ENCODE measurements at regions not wholly inside any gene's neighbourhood (a gene's known extent, or its start where the extent isn't known, plus 50 kb on each side); places are given as distances from the start of the nearest gene placed in this dataset.

DNA sequence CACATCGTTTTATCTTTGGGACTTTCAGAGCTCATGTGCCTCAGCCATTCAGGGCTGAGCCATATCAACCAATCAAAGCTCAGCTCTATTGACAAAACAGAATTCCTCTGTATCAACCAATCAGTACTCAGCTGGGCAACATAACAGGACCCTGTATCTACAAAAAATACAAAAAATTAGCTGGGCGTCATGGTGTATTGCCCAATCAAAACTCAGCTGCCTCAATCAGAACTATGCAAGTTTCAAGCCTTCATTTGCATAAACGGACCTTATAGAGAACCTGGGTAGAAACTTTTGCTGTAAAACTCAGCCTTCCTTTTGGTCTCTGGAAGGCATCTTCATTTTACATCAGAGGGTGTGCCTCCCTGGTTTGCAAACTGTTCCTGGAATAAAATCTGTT lies 77.1 kb downstream of the ZNF467 start:
- peaks cover 5% of the 10 kb centered on the region; the same call in 1 of the 2 replicates for H3K9me3 ChIP-seq (ENCODE audit: insufficient read depth, low read depth, low read length)

DNA sequence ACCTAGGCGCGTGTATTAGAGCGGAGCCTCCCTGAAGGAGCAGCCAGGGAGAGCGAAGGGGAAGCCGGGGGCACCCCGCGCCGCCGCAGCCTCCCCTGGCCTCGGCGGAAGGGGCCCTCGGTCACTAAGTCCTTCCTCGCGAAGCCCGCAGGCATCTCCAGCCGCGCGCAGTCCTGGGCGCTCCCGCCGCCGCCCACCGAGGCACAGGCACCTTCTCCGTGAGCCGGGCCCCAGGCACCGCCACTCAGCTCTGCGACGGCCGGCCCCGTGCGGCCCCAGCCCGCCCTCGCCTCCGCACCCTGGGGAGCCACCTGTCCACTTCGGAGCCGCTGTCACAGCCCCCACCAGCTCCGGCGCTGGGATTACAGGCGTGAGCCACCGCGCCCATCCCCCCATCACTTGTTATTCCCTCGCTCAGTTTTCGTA lies 80.8 kb downstream of the ZNF467 start:
- Histone ChIP-seq H3K27me3 (ENCODE audit: insufficient read depth, low read length, poor library complexity, severe bottlenecking) (no peaks in the 10 kb centered on the region), H3K36me3 (ENCODE audit: insufficient read depth, low read length) (no peaks in the 10 kb centered on the region), H3K4me3 (ENCODE audit: low read length, poor library complexity, severe bottlenecking) (no peak overlapping the region), H3K9me2 (replicated peaks; ENCODE audit: low read depth, low read length) (no peaks in the 10 kb centered on the region), H2AFZ (ENCODE audit: low read length) (no peak overlapping the region), H3K9me3 (ENCODE audit: insufficient read depth, low read depth, low read length) (no peaks in the 10 kb centered on the region), H3K4me2 (ENCODE audit: low read depth, low read length, poor library complexity, severe bottlenecking) (no peak overlapping the region), H3F3A (ENCODE audit: low read depth) (no peaks in the 10 kb centered on the region), H4K20me1 (ENCODE audit: insufficient read depth, low read length, poor library complexity, severe bottlenecking) (no peaks in the 10 kb centered on the region), H3K79me2 (ENCODE audit: insufficient read depth, low read length) (no peaks in the 10 kb centered on the region), H3K4me1 (ENCODE audit: insufficient read depth, low read length, poor library complexity, severe bottlenecking) (no peaks in the 10 kb centered on the region), H3K9ac (ENCODE audit: low read depth, low read length, poor library complexity, severe bottlenecking) (no peak overlapping the region)
- no peak for TF ChIP-seq EZH2phosphoT487 (IDR thresholded peaks at IDR 0.05; ENCODE audit: borderline replicate concordance)
- TF ChIP-seq, protein P1, sequence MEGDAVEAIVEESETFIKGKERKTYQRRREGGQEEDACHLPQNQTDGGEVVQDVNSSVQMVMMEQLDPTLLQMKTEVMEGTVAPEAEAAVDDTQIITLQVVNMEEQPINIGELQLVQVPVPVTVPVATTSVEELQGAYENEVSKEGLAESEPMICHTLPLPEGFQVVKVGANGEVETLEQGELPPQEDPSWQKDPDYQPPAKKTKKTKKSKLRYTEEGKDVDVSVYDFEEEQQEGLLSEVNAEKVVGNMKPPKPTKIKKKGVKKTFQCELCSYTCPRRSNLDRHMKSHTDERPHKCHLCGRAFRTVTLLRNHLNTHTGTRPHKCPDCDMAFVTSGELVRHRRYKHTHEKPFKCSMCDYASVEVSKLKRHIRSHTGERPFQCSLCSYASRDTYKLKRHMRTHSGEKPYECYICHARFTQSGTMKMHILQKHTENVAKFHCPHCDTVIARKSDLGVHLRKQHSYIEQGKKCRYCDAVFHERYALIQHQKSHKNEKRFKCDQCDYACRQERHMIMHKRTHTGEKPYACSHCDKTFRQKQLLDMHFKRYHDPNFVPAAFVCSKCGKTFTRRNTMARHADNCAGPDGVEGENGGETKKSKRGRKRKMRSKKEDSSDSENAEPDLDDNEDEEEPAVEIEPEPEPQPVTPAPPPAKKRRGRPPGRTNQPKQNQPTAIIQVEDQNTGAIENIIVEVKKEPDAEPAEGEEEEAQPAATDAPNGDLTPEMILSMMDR (conservative IDR thresholded peaks at IDR 0.05; ENCODE audit: low read length), result no peak

More for the DNA sequence above, 77.1 kb downstream of the ZNF467 start:
- Histone ChIP-seq H2AFZ (ENCODE audit: low read length) (no peak overlapping the region), H3K27me3 (ENCODE audit: insufficient read depth, low read length, poor library complexity, severe bottlenecking) (no peaks in the 10 kb centered on the region), H3K9me2 (replicated peaks; ENCODE audit: low read depth, low read length) (no peaks in the 10 kb centered on the region), H3K4me3 (ENCODE audit: low read length, poor library complexity, severe bottlenecking) (no peak overlapping the region), H4K20me1 (ENCODE audit: insufficient read depth, low read length, poor library complexity, severe bottlenecking) (no peaks in the 10 kb centered on the region), H3K4me2 (ENCODE audit: low read depth, low read length, poor library complexity, severe bottlenecking) (no peak overlapping the region), H3K79me2 (ENCODE audit: insufficient read depth, low read length) (no peaks in the 10 kb centered on the region), H3F3A (ENCODE audit: low read depth) (no peaks in the 10 kb centered on the region), H3K9ac (ENCODE audit: low read depth, low read length, poor library complexity, severe bottlenecking) (no peak overlapping the region), H3K4me1 (ENCODE audit: insufficient read depth, low read length, poor library complexity, severe bottlenecking) (no peaks in the 10 kb centered on the region), H3K36me3 (ENCODE audit: insufficient read depth, low read length) (no peaks in the 10 kb centered on the region)
- no peak for TF ChIP-seq EZH2phosphoT487 (IDR thresholded peaks at IDR 0.05; ENCODE audit: borderline replicate concordance)
- TF ChIP-seq, protein P1 (conservative IDR thresholded peaks at IDR 0.05; ENCODE audit: low read length), result no peak

DNA sequence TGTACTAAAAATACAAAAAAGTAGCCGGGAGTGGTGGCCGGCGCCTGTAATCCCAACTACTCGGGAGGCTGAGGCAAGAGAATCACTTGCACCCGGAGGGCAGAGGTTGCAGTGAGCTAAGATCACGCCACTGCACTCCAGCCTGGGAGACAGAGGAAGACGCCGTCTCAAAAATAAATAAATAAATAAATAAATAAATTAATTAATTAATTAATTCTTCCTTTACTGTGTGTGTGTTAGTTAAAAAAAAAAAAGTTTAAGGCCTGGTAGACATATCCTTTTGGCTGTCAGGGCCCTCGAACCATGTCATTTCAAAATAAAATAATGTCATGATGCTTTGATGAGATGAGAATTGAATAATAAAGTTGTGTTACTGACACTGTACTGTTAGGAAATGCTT lies 81.3 kb downstream of the ZNF467 start:
- no peaks in the 10 kb centered on the region for H4K20me1 ChIP-seq (ENCODE audit: insufficient read depth, low read length, poor library complexity, severe bottlenecking)
- H3K4me3 ChIP-seq (ENCODE audit: low read length, poor library complexity, severe bottlenecking), result no peak overlapping the region
- H3F3A ChIP-seq (ENCODE audit: low read depth), result no peaks in the 10 kb centered on the region
- no peaks in the 10 kb centered on the region for H3K79me2 ChIP-seq (ENCODE audit: insufficient read depth, low read length)
- H2AFZ ChIP-seq (ENCODE audit: low read length), result no peak overlapping the region
- no peaks in the 10 kb centered on the region for H3K9me2 ChIP-seq (replicated peaks; ENCODE audit: low read depth, low read length)
- H3K9me3 ChIP-seq (ENCODE audit: insufficient read depth, low read depth, low read length), result no peaks in the 10 kb centered on the region
- no peaks in the 10 kb centered on the region for H3K27me3 ChIP-seq (ENCODE audit: insufficient read depth, low read length, poor library complexity, severe bottlenecking)
- H3K4me2 ChIP-seq (ENCODE audit: low read depth, low read length, poor library complexity, severe bottlenecking), result no peak overlapping the region
- no peak overlapping the region for H3K9ac ChIP-seq (ENCODE audit: low read depth, low read length, poor library complexity, severe bottlenecking)
- TF ChIP-seq EZH2phosphoT487 (IDR thresholded peaks at IDR 0.05; ENCODE audit: borderline replicate concordance), result no peak
- TF ChIP-seq, protein P1 (conservative IDR thresholded peaks at IDR 0.05; ENCODE audit: low read length), result no peak
- H3K4me1 ChIP-seq (ENCODE audit: insufficient read depth, low read length, poor library complexity, severe bottlenecking), result no peaks in the 10 kb centered on the region
- no peaks in the 10 kb centered on the region for H3K36me3 ChIP-seq (ENCODE audit: insufficient read depth, low read length)
